GM21737 (cell line): ENCODE measurements at regions not wholly inside any gene's neighbourhood (a gene's known extent, or its start where the extent isn't known, plus 50 kb on each side); places are given as distances from the start of the nearest gene placed in this dataset.

ENCODE experiments used
- ATAC-seq: cut with Tn5 transposase; IDR thresholded peaks from one replicate; pipeline ENCODE4 v1.9.1; 2021; ENCODE audit warnings: mild to moderate bottlenecking, moderate library complexity; ENCODE audit not compliant: unreplicated experiment

DNA sequence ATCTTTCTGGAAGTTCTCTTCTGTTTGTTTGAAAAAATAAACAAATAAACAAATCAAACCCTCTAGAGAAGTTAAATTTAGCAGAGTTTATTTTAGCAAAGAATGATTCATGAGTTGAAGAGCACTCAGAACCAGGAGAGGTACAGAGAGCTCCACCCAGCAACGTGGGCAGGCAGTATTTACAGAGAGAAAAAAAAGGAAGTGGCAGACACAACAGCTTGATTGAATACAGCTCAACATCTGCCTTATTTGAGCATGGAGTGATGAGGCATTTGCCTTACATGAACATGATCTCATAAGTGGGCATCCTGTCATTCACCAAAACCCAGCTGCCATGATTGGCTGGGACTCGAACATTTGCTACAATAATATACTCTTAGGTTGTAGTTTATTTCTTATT lies 381.6 kb upstream of the ADAMTS16 start:
- no peak for ATAC-seq

DNA sequence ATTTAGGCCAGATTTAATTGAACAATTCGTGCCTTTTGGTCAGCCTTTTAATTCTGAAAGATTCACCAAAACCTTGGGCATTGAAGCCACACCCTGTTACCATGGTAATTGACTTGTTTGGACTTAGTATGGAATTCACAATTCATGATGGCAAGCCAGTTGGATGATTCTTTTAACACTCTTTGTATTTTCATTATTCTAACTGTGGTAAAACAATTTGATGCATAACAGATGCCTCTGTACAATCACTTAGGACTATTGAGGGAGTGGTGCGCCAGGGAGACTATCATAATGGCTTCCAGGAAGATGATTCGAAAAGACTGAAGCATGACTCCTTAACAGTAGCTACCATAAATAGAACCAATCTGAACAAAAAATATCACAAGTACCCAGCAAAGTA lies 381.1 kb upstream of the ADAMTS16 start:
- ATAC-seq: no peak

DNA sequence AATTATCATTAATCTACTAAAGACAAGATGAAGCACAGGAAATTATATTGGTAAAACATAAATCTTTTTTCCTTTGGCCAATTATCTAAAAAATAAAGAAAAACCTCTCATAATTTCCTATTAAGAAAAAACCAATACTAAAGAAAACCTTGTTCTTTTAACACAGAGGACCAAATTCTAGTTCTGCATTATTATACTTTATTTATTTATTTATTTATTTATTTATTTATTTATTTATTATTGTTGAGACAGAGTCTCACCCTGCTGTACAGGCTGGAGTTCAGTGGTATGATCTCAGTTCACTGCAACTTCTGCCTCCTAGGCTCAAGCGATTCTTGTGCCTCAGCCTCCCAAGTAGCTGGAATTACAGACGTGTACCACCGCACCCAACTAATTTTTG lies 377.8 kb upstream of the ADAMTS16 start:
- ATAC-seq: no peak

DNA sequence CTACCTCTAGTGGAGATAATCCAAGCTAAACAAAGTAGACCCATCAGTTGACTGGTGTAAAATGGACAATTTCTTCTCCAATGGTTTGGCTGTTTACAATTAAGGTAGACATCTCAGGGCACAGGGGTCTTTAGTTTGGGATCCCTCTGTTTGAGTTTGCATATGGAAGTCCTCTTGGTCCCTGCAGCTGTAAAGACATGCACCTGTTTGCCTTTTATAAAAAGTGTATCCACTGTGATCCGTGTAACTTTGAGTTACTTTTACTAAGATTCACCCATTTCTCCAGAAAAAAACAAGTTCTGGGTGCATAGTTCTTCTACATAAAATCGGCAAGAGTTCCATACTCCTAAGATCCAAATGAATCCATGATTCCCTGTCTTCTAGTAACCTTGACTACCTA lies 374.7 kb upstream of the ADAMTS16 start:
- ATAC-seq: no peak

DNA sequence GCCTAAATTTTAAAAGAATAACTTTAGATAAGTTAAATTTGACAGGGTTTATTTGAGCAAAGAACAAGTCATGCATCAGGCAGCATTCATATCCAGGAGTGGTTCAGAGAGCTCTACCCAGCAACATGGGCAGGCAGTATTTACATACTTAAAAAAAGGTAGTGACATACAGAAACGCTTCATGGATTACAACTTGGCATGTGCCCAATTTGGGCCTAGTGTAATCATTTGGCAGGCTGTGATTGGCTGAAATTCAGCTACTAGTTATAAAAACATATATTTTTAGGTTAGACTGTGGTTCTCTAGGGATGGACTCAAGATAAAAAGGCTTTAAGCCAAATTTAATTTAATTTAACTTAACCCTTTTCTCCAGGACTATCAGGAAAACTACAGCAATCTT lies 374.0 kb upstream of the ADAMTS16 start:
- no peak for ATAC-seq

DNA sequence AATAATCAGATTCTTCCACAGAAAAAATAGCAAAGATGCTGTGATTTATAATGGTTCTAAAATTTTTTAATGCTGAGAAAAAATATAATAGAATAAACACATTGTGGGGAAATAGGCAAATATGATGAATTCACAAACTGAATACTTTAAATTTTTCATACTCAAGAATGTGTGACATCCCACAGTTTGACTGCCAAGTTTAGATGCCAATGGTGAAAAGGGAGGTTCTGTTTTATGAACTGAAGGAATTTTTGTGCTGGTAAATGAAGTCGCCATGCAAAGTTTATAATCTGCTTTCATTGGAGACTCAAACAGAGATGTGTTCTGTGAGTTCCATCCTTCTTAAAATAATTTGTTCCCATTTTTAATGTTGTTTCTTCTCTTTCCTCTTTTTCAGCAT lies 367.5 kb upstream of the ADAMTS16 start:
- no peak for ATAC-seq

DNA sequence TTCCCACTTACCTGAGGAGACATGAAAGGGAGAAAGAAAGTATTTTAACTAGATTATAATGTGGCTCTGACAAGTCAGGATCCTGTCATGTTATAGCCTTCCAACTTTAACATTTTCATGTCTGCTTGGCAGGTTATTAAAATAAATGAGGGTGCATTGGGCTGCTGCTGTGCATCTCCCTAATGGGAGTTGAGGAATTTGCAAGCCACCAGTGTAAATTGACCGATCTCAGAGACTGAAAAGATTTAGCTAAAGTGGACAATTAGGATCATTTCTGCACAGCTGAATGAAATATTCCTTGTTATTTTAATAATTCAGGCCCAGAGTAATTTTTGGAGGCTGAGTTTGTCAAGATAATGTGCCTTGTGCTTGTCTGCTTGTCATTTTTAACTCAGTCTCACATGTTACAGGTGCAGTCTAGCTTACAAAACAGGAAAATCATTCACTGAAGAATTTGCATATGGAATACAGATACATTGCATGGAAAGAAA lies 366.3 kb upstream of the ADAMTS16 start:
- ATAC-seq: no peak

DNA sequence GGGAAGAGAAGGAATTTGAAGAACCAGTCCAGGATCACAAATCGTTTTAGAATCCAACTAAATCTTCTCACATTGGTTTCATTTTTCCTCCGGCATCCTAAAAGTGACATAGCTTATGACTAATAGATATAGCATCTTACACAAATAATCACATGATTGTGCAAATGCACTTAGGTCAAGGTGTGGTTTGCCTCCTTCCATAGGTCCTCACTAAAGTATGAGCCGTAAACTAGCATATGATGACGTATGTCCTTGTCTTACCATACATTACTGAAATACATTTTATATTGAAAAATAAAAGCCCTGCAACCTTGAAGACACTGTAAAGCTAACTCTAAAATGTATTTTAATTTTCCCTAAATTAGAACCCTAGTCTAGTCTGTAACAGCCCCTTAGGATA lies 362.7 kb upstream of the ADAMTS16 start:
- ATAC-seq: no peak

DNA sequence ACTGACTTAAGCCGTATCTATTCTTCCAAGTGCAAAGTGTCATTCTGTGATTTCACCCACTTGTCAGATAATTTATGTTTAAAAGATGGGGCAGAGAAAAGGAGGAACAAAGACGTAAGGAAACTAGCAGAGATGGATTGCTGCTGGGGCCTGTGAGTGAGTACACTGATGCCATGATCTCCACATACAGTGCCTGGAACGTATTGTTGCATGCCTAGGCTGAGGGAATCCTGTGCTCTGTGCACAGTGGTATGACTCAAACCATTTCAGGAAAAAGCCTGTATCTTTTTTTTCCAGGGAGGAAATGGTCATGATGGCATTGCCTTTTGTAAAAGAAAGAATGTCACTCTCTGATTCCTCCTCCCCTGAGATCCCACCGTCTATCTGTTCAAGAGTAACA lies 359.5 kb upstream of the ADAMTS16 start:
- no peak for ATAC-seq

DNA sequence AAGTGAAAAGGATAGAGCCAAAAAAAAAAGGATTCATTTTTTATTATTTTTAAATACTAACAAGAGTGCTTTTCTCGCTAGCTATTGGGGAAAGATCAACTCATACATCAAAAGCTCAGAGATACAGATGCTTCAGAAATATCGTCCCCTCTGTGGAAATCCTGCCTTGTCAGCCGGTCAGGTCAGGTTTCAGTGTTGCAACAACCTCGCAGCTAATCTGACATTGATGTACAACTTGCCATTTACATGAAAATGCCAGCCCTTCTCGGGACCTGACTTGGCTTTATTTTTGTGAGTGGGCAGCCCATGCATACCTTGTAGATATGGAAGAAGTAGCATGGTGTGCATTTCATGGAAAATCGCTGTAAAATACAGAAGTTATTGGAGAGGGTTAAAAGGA lies 358.8 kb upstream of the ADAMTS16 start:
- ATAC-seq: no peak

DNA sequence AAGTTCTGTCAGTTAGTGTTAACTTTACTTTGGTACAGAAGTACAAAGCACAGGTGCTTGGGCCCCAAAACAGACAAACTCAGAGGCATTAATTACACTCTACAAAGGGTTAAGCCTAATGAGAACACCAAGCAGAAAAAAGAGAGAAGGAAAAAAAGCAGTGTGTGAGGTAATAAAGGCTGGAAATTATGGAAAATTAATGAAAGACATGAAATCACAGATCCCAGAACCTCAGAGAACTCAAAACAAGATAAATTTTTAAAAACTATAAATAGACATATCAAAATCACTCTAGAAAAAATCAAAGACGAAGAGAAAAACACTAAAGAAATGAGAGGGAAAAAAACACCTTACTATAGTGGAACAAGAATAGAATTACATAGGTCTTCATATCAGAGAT lies 354.2 kb upstream of the ADAMTS16 start:
- ATAC-seq: no peak

DNA sequence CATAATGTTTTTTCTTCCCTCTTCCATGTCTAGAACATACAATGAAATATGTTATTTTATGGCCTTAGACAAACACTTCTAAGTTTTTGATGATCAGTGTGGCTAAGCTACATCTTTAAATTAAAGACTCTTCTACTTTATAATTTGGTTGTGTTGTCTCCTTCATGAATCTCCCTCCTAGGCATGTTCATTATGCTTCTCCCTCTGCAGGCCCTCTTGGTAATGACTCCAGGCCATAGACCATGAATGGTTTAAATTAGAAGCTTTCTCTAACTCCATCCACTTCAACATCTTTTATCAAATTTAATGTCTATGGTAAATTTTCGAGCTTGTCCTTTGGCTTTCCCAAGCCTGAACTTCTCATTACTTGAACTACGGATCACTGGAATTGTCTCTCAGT lies 342.7 kb upstream of the ADAMTS16 start:
- no peak for ATAC-seq

DNA sequence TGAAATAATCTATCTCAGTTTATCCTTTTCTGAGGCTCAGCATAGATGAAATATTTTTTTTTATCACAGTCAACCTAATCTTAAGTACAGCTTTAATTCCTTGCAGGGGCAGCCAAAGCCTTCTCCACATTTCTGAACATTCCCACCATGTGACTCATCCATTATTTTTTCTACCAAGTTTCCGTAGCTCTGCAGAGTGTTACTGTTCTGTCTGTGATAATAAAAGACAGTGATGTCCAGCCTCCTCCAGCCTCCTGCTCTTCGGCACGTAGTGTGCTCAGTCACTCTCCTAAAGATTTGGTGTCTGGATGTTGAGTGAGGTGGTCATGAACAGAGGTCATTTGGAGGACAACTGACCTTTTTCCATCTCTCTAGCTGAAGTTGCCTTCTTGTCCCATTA lies 338.1 kb upstream of the ADAMTS16 start:
- no peak for ATAC-seq

DNA sequence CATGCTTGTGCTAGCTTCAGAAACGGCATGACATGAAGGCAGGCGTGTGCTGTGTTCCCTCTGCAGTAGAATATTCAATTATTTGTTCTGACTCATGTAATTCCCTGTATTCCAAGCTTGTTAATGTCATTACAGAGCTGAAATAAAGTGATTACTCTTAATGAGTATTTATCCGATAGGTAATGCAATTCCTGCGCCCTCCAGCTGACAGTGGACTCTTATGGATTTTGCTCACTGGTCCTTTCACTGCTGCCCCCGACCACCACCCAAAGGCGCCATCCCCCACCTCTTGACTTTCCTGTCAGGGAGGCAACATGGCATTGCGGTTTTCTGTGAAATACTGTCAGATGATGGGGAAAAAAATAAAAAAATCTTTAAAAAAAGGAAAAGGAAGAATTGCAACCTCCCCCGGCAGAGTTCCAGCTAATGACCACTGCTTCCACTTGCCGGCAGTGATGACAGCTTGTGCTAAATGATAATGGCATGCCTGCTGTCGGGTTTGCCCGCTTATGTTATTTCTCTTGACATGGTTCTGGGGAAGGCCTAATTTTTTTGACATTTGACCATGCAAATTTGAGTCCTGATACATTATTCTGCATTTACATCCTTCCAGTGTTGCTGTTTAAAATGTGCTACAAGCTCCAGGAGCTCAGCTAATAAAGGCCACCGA lies 335.3 kb upstream of the ADAMTS16 start:
- ATAC-seq: no peak

DNA sequence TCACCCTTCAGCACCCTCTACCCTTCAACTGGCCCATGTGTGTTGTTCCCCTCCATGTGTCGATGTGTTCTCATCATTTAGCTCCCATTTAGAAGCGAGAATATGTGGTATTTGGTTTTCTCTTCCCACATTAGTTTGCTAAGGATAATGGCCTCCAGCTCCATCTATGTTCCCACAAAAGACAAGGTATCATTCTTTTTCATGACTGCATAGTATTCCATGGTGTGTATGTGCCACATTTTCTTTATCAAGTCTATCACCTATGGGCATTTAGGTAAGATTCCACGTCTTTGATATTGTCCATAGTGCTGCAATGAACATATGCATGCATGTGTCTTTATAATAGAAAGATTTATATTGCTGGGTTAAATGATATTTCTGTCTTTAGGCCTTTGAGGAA lies 325.1 kb upstream of the ADAMTS16 start:
- ATAC-seq: no peak

DNA sequence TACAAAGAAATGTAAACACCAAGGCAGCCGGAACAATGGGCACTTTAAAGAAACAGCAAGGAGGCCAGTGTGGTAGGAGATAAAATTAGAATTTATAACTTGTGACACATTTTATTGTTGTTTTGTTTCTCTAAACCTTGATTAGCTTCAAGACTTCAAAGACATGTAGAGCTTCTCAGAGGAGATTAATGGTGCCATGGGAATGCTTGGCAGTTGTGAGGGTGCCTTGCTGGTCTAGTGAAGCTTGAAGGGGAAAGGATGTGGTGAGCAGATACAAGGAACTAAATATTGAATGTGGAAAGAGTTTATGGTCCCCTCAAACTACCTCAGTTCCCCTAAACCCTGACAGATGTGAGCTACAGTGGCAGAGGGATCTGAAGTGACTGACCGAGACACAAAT lies 322.4 kb upstream of the ADAMTS16 start:
- ATAC-seq: no peak

DNA sequence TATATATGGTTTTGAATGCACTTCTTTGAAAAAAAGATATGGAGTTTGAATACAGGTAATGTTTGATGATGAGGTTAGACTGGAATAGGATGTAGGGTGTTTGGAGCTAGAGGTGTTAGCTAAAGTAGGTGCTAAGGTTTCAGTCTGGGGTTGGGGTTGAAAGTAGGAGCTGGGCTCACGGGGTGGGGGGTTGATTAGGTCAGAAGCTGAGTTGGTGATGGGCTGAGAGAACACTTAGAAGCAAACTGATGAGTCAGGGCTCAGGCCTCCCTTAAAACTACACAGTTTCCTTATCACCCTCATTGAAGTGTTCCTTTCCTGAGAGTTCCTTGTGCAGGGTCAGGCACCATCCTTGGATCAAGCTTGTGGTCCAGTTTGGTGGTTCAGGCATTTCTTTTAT lies 308.8 kb upstream of the ADAMTS16 start:
- ATAC-seq: no peak

DNA sequence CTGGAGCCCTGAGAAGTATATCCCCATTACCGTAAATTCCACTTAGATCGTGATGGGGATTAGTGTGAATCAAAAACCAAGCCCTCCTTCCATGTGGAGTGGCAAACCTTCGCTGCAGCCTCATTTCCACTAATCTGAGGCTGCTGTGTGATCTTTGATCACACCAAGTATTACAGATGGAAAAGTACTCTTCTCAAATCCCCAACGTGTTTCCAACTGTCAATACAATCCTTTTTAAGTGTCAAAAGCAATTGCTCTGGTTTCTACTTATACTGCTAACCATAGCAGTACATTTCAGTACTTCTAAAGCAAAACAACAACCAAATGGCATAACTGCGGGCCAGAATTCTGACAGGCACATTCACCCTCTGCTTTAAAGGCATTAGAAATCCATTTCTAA lies 307.7 kb upstream of the ADAMTS16 start:
- ATAC-seq: no peak

DNA sequence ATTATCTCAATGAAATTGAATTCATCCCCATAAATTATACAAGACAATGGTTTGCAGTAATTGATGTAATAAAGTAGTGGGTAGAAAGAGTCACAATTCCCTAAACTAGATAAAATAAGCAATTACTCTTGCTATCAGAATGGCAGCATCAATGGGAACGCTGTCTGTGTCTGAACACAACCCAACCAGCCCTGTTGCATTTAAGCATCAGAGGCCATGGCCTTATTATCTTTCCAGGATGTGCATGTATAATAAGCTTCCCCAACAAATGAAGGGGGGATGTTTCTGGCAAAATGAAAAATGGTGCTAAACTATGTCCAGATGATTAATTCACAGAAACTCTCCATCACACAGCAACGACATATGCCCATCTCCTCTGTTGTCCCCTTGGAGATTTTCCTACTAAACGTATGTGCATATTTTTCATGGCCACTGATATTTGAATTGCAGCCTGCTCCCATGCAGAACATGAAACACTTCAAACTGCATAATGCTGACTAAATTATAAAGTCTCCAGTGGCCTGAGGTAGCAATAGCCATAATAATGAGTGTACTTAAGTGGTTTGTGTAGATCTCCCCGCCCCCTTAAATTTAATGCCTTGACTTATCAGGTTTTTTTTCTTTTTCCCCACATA lies 306.9 kb upstream of the ADAMTS16 start:
- ATAC-seq: no peak

DNA sequence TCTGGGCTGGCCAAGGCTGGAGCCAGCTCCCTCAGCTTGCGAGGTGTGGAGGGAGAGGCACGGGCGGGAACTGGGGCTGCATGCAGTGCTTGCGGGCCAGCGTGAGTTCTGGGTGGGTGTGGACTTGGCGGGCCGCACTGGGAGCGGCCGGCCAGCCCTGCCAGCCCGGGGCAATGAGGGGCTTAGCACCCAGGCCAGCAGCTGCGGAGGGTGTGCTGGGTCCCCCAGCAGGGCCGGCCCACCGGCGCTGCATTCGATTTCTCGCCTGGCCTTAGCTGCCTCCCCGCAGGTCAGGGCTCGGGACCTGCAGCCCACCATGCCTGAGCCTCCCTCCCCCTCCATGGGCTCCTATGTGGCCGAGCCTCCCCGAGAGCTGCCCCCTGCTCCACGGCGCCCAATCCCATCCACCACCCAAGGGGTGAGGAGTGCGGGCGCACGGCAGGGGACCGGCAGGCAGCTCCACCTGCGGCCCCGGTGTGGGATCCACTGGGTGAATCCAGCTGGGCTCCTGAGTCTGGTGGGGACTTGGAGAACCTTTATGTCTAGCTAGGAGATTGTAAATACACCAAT lies 302.6 kb upstream of the ADAMTS16 start:
- ATAC-seq: no peak

DNA sequence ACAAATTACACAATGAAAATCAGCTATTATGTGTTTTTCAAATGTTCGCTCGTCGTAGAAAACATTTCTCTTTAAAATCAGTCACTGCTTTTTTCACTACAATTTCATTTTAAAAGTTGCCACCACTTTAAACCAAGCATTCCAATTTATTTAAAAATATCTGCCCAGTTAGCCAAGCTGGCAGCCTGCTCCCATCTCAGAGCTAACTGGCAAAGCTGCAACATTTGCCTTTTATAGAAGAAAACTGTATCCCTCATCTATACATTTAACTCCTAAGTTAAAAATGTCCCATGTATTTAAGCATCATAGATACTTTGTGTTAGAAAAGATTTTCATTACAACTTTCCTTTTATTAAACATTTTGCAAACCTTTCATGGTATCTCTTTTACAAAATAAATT lies 294.9 kb upstream of the ADAMTS16 start:
- no peak for ATAC-seq

DNA sequence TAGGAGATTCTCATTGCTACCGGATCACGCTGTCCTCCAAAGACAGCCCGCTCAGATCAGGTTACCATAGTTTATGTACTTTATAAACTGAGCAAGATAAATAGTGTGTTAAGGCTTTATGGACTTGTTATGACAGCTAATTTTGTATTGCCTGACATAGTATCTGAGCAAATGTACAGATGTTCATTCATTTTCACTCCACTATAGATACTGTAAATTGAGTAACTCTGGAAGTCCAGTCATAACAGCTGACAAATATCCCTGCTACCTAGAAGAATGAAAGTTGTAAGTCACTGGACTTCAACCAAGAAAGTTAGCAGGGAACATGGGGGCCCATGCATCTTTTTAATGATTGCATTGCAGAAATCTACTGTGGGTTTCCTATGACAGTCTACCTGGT lies 292.4 kb upstream of the ADAMTS16 start:
- no peak for ATAC-seq

DNA sequence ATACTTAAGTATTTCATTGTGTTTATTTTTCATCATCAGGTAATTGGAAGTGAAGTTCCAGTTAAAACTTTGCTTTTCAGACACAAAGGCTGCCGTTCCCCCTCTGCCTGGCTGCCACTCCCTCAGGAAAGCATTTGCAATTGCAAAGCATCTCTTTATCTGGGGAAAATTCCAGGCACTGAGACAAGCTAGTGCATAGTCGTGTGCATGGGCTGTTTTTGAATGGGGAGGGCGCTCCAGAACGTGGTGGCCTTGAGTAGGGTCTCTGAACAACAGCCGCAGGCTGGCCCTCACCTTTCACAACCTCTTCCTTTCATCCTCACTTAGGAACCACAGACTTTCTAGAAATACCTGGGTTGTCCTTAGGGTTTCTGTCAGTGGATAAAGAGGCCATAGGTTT lies 285.1 kb upstream of the ADAMTS16 start:
- ATAC-seq: no peak
